GM18508 (cell line): ENCODE measurements at regions not wholly inside any gene's neighbourhood (a gene's known extent, or its start where the extent isn't known, plus 50 kb on each side); places are given as distances from the start of the nearest gene placed in this dataset.

ENCODE experiments used
- ATAC-seq: cut with Tn5 transposase; IDR thresholded peaks from one replicate; pipeline ENCODE4 v1.9.1; 2021; ENCODE audit warnings: moderate number of reproducible peaks; ENCODE audit not compliant: insufficient read depth, unreplicated experiment

- ATAC-seq: no peak
These were observed 83.3 kb downstream of the EDEM1 start for GRCh38 chr3:5270666-5271371.

- no peak for ATAC-seq
These were observed 83.8 kb downstream of the EDEM1 start for GRCh38 chr3:5271372-5271683.

- ATAC-seq: no peak
These were observed 84.9 kb downstream of the EDEM1 start for GRCh38 chr3:5272387-5272786.

- ATAC-seq: no peak
These were observed 86.6 kb downstream of the EDEM1 start for GRCh38 chr3:5274091-5274490.

GRCh38 chr3:5275529-5275928 lies 88.0 kb downstream of the EDEM1 start:
- ATAC-seq: no peak

- ATAC-seq: no peak
These were observed 89.4 kb downstream of the EDEM1 start for GRCh38 chr3:5276934-5277333.

- no peak for ATAC-seq
These were observed 90.2 kb downstream of the EDEM1 start for GRCh38 chr3:5277612-5278236.

- ATAC-seq: no peak
These were observed 91.2 kb downstream of the EDEM1 start for GRCh38 chr3:5278666-5279065.

GRCh38 chr3:5282703-5283102 lies 95.2 kb downstream of the EDEM1 start:
- no peak for ATAC-seq

- no peak for ATAC-seq
These were observed 97.9 kb downstream of the EDEM1 start for GRCh38 chr3:5285439-5285838.

GRCh38 chr3:5290915-5291314 lies 103.4 kb downstream of the EDEM1 start:
- no peak for ATAC-seq

- no peak for ATAC-seq
These were observed 105.0 kb downstream of the EDEM1 start for GRCh38 chr3:5292512-5292911.

GRCh38 chr3:5293207-5293606 lies 105.7 kb downstream of the EDEM1 start:
- ATAC-seq: no peak

GRCh38 chr3:5294356-5294755 lies 106.8 kb downstream of the EDEM1 start:
- ATAC-seq: no peak

GRCh38 chr3:5295191-5295690 lies 107.7 kb downstream of the EDEM1 start:
- ATAC-seq: no peak

GRCh38 chr3:5296362-5296761 lies 108.9 kb downstream of the EDEM1 start:
- no peak for ATAC-seq

- ATAC-seq: no peak
These were observed 110.4 kb downstream of the EDEM1 start for GRCh38 chr3:5297895-5298294.

GRCh38 chr3:5298453-5298852 lies 110.9 kb downstream of the EDEM1 start:
- peak; percentile 99 for ATAC-seq

GRCh38 chr3:5299161-5299560 lies 111.7 kb downstream of the EDEM1 start:
- no peak for ATAC-seq

- no peak for ATAC-seq
These were observed 113.1 kb downstream of the EDEM1 start for GRCh38 chr3:5300638-5301037.

GRCh38 chr3:5301651-5302297 lies 114.3 kb downstream of the EDEM1 start:
- ATAC-seq: no peak

GRCh38 chr3:5302661-5303060 lies 115.2 kb downstream of the EDEM1 start:
- no peak for ATAC-seq
